GM19467 (cell line): ENCODE measurements at regions not wholly inside any gene's neighbourhood (a gene's known extent, or its start where the extent isn't known, plus 50 kb on each side); places are given as distances from the start of the nearest gene placed in this dataset.

Experiments used
- ATAC-seq: cut with Tn5 transposase; IDR thresholded peaks from one replicate; pipeline ENCODE4 v1.9.1; 2021; ENCODE audit warnings: mild to moderate bottlenecking, moderate library complexity; ENCODE audit not compliant: unreplicated experiment

- no peak for ATAC-seq
Observed at GRCh38 chr2:104583811-104584210, 270.1 kb upstream of the POU3F3 start.

GRCh38 chr2:104584393-104584792 is 269.5 kb upstream of the POU3F3 start:
- ATAC-seq: no peak

DNA sequence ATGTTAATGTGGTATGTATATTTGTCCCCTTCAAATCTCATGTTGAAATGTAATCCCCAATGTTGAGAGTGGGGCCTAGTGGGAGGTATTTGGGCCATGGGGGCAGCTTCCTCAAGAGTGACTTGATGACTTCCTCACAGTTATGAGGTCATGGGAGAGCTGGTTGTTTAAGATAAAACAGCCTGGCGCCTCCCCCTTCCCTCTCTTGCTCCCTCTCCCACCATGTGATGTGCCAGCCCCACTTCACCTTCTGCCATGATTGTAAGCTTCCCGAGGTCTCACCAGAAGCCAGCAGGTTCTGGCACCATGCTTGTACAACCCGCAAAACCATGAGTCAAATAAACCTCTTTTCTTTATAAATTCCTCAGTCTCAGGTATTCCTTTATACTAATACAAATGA is 258.3 kb upstream of the POU3F3 start:
- no peak for ATAC-seq

GRCh38 chr2:104597942-104598341 is 256.0 kb upstream of the POU3F3 start:
- ATAC-seq: no peak

GRCh38 chr2:104598636-104599035 is 255.3 kb upstream of the POU3F3 start:
- no peak for ATAC-seq

DNA sequence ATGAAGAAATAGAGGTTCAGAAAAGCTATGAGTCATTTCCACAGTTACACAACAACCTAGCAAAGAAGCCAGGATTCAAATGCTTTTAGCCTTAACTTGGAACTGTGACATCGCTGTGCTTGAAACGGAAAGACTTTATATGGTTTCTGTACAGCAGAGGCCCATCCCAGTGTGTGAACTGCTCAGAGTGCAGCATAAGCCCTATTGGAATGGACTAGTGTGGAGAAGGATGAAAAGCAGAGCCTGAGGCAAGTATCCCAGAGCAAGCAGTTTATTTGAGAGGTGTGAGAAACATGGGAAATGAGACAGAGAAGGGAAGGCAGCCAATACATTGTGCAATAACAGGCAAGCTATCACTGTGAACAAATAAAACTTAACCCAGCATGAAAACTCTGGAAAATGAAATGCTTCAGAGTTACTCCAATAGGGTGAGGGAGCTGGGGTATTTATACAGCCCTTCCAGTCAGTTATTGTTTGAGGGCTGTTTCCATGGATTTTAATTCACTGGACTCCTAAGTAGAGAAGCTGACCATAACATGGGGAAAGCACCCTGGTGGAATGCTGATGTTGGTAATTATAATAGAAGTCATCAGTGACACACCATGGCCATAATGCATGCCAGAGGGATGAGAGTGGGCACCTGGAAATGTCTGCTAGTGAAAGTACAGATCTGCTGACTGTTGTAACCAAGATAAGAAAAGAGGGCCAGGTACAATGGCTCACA is 254.0 kb upstream of the POU3F3 start:
- no peak for ATAC-seq

DNA sequence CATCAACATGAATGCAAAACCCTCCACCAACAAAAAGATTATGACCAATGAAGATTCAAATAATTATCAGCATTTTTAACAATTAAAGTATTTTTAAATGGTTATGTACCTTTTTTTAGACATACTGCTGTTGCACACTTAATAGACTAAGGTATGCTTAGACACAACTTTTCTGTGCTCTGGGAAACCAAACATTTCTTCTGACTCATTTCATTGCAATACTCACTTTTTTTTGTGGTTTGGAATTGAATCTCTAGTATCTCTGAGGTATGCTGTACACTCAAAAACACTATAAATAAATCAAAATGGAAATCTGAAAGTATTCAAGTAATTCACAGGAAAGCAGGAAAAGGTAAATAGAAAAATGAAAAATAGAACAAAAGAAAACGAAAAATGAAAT is 247.9 kb upstream of the POU3F3 start:
- ATAC-seq: no peak

DNA sequence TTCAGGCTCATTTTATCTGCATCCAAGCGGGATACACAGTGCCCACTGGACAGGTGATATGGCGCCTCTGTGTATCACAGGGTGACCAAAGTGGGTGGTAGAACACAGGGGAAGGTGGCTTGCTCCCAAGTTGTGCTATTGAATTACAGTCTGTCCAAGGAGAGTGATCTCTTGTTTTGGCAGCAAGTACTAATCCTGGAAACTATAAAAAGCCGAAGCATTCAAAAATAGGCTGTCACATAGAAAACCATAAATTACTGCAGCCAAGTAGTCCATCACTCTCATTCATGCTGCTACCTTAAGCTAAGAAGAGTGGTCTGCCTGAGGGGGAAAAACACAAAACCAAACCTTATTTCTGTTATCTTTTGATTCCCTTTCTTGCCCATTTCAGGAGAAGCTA is 237.1 kb upstream of the POU3F3 start:
- ATAC-seq: no peak

DNA sequence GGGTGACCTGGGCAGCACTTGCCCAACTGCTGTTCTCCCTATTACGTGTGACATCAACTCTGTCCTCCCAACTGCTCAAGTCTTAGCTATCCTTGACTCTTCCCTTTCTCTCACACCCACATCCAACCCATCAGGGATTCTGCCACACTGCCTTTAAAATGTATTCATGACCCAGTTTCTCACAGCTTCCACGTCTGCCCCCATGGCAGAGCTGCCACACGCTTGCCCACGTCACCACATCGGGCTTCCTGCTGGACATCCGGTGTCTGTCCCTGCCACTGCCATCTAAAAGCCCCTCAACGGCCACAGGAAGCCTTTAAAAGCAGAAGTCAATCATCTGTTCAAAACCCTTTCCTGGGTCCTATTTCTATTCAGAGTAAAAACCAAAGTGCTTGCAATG is 233.1 kb upstream of the POU3F3 start:
- no peak for ATAC-seq

- ATAC-seq: no peak
Observed at GRCh38 chr2:104635608-104636007, 218.3 kb upstream of the POU3F3 start.

DNA sequence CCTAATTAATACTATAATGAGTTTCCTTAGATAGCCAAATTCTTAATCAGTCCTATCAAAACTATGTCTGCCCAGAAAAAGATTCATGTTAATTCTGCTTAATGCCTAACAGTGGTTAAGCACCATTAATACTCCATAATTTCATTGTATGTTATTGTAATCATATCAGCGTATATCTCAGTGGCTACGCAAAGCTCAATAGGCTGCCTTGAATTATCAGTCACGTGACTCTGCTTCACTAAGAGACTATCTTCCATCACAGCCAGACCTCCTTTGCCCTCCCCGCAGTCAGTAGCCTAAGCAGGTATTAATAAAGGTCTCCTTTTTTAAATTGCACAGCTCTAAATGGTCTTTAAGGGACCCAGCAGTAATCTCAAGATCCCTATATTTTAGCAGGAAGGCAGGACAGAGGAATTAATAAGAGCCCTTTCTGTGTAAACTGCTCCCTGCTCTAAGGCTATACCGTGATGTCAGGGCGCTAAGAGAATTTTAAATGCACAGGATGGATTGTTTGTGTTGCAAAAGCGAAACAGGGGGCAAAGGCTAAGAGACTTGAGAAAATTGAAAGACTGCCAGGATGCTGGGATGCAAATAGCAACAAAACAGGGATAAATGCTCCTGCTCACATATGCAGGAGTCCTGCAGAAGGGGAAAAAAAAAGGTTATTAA is 215.6 kb upstream of the POU3F3 start:
- no peak for ATAC-seq

DNA sequence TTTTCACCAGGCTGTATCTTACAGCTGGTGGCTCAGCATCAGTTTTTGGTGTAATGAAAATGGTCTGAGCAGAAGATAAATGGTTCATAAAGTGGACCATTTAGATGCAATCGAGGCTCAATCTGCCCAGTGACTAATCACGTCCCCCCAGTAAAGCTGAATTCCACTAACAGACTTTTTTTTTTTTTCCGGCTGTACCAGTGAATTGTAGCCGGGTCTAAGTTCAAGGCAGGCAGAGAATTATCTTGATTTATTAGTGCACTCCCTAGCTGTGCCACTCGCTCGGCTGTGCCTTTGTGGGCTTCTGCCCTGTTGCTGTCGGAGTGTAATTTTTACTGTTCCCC is 215.1 kb upstream of the POU3F3 start:
- ATAC-seq: no peak

DNA sequence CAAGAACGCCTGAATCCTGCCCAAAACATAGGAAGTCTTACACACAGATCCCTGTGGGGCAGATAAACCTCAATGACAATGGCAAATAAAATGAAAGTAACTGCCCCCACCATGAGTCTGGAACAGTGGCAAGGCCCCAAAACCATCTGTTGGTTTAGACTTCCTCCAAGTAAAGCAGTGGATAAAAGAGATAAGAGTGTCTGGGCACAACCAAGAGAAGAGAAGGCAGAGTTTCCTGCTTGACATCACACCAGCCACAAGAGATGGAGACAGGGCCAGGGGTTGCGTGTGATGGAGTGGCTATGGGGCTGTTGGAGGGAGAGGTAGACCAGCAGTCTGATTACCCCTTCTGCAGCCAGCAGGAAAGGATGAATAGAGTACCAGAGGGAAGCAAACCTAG is 212.1 kb upstream of the POU3F3 start:
- ATAC-seq: no peak

GRCh38 chr2:104648376-104648775 is 205.5 kb upstream of the POU3F3 start:
- ATAC-seq: no peak

DNA sequence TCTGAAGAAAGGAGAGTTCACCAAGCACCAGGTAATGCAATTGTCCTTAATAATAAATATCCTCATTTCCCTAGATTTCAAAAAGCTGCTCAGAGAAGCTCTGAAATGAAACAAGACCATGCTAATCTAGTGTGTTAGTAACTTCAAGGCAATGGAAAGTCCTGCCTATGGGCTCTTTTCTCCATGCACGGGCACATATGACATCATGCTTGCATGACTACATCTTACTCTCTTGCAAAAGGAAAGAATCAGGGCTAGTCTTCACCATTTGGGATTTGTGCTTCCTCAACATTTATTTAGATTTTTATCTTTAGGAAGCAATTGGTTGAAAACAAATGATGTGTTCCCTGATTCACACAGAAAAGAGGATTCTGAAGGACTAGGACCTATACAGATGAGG is 204.0 kb upstream of the POU3F3 start:
- no peak for ATAC-seq

GRCh38 chr2:104650405-104650996 is 203.4 kb upstream of the POU3F3 start:
- ATAC-seq: no peak

GRCh38 chr2:104654811-104655210 is 199.1 kb upstream of the POU3F3 start:
- ATAC-seq: no peak

DNA sequence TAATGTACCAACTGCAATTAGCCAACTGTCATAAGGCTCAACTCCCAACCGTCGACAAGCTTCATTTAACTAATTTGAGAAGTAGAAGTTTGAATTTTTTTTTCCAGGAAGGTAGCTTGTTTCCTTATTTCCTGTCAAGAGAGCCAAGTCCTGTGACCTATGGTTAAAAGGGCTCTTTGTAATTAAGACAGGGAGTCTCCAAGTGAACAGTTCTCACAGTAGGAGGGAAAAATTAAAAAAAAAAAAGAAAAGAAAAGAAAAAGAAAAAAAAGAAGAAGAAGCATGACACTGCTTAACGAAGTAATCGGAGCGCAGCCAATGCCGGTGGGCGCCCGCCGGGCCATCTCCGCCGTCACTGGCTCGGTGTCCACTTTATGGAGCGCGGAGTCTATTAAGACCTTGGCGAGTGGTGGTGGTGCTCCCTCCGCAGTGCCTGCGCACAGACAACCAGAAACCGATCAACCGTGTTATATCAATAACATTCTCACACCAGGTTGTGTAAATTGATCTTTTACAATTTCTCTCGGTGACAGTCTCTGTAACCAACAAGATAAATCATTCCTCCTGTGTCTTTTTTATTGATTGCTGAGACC is 197.2 kb upstream of the POU3F3 start:
- no peak for ATAC-seq

DNA sequence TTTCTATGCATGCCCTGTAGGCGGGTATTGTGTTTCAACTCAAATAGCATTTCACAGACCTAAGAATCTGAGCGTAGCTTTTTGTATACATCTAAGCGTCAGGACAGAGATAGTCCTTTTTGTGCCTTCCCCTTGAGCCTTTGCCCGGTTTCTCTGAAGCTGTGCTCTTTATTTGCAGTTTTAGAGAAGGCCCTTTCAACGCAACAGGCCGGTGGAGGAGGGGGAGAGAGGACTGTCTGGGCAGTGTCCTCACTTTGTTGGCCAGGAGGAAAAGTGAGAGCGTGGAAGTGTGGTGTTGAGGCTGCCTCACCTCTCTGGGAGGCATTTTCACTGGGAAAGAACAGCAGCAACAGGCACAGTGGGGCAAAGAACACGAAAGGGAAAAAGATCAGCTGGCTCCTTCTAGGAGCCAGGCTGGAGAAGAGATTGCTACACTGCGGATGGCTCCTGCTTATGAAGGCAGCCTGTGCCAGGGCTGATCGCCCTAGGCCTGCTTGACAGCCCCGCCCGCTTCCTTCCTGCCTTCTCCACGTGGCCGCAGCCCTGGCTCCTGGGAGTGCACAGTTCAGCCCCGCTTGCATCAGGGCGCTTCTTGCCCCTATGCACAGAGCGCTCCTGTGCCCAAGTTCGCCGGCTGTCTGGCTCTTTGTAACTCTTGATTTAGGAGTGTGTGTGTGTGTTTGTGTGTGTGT is 195.6 kb upstream of the POU3F3 start:
- ATAC-seq: no peak

GRCh38 chr2:104658904-104659591 is 194.9 kb upstream of the POU3F3 start:
- ATAC-seq: no peak

DNA sequence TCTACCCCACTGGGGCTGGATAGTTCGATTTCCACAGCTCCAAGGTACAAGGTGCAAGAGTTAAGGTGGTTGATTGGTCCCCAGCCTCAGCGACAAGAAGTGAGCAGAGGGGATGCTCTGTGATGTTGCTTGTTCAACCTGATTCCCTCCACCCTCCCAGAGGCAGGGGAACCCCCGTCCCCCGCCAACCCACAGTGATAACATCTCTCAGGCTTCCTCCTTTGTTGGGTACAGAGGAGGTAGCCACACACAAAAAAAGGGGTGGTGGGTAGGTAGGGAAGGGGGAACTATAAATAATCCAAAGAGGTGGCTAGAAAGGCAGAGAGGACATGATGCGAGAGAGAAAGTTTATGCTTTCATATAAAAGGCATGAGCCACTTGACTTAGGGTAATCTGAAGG is 192.9 kb upstream of the POU3F3 start:
- ATAC-seq: no peak
